ENCODE measurements at regions not wholly inside any gene's neighbourhood (a gene's known extent, or its start where the extent isn't known, plus 50 kb on each side); places are given as distances from the start of the nearest gene placed in this dataset.

- TF ChIP-seq POLR2AphosphoS5 (IDR thresholded peaks at IDR 0.05; ENCODE audit: low read depth, low read length) (no peak), REST (IDR thresholded peaks at IDR 0.05; ENCODE audit: low read depth) (no peak), CTCF (IDR thresholded peaks at IDR 0.05 in 2 of 3, conservative IDR thresholded peaks at IDR 0.05 in 1 of 3; ENCODE audit: borderline replicate concordance in 1 of 3, insufficient read depth in 1 of 3, low read depth in 2 of 3, low read length in 2 of 3) (no peak), ZNF274 (IDR thresholded peaks at IDR 0.05; ENCODE audit: low read depth, low read length) (no peak), SP1 (IDR thresholded peaks at IDR 0.05; ENCODE audit: low read depth) (no peak), POLR2A (IDR thresholded peaks at IDR 0.05; ENCODE audit: borderline replicate concordance, extremely low read depth, insufficient read depth, insufficient read length) (no peak)
Measured at GRCh38 chr13:109400209-109400608, 386.2 kb downstream of the IRS2 start.

Data from HCT116 (cell line).